AG08396 (cell line): ENCODE measurements at regions not wholly inside any gene's neighbourhood (a gene's known extent, or its start where the extent isn't known, plus 50 kb on each side); places are given as distances from the start of the nearest gene placed in this dataset.
"Not testable (repeated sequence)": the region's sequence is repeated elsewhere in the genome, so short reads cannot be mapped to it uniquely, and the experiment has no call there.

Source experiments
- DNase-seq: peaks from one replicate; pipeline ENCODE4 v3.0.0; 2012; ENCODE audit warnings: low spot score, mixed read lengths

GRCh38 chr13:107916902-107917301, 298.4 kb downstream of the LIG4 start:
- not testable (repeated sequence) for DNase-seq

DNA sequence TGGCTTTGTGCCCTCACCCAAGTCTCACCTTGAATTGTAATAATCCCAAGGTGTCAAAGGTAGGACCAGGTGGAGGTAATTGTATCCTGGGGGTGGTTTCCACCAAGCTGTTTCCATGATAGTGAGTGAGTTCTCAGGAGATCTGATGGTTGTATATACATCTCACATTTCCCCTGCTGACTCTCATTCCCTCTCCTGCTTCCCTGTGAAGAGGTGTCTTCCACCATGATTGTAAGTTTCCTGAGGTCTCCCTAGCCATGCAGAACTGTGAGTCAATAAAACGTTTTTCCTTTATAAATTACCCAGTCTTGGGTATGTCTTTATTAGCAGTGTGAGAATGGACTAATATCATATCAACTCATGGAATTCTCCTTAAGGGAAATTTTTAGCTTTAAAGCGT, 302.6 kb downstream of the LIG4 start:
- no peak for DNase-seq

- no peak for DNase-seq
Observed at GRCh38 chr13:107907065-107907805, 308.1 kb downstream of the LIG4 start.

- no peak for DNase-seq
Observed at GRCh38 chr13:107906131-107906530, 309.2 kb downstream of the LIG4 start.

GRCh38 chr13:107901996-107902562, 313.3 kb downstream of the LIG4 start:
- no peak for DNase-seq

- no peak for DNase-seq
Observed at GRCh38 chr13:107901230-107901629, 314.1 kb downstream of the LIG4 start.

GRCh38 chr13:107900775-107901174, 314.6 kb downstream of the LIG4 start:
- no peak for DNase-seq

GRCh38 chr13:107886118-107886517, 329.2 kb downstream of the LIG4 start:
- DNase-seq: no peak

DNA sequence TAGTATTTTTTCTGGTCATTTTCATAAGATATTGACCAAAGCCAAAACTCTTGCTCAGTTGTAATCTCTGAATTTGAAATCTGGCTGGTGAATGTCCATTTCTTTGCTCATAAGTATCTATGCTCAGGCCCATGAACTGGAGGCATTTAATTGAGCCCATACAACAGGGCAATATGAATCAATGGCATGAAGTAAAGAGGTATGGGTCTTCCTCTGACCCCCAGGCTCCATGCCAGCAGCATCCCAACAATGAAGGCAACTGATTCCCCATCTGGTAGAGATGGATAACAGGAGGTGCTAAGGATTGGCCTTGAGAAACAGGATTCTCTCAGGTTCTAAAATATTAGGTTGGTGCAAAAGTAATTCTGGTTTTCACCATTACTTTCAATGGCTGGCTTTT, 330.8 kb downstream of the LIG4 start:
- DNase-seq: no peak

DNA sequence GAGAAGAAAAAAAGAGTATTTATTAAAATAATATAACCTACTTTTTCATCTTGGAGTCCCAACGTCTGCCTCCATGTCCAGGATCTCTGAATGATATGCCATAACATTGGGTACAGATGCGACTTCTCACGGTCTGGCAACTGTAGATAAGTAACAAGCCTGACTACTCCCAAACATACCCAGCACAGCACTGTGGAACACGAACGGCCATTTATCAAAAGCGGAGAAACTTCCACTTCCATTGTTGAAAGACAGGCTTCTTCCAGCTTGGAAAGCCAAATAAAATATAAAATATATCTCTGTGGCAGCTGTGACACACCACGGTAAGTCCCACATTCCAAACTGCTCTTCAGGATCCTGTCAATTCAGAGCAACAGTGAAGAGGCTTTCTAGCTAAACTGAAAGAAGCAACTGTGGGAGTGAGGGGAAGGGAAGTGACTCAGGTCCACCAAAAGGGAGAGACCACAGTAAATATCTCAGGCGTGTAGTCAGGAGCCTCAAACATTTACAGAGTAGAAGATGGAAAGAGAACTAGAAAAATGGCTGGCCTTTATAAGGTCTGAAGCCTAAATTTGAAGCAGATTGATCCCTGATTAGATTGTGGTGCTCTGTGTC, 331.7 kb downstream of the LIG4 start:
- peak; percentile 46 for DNase-seq

DNA sequence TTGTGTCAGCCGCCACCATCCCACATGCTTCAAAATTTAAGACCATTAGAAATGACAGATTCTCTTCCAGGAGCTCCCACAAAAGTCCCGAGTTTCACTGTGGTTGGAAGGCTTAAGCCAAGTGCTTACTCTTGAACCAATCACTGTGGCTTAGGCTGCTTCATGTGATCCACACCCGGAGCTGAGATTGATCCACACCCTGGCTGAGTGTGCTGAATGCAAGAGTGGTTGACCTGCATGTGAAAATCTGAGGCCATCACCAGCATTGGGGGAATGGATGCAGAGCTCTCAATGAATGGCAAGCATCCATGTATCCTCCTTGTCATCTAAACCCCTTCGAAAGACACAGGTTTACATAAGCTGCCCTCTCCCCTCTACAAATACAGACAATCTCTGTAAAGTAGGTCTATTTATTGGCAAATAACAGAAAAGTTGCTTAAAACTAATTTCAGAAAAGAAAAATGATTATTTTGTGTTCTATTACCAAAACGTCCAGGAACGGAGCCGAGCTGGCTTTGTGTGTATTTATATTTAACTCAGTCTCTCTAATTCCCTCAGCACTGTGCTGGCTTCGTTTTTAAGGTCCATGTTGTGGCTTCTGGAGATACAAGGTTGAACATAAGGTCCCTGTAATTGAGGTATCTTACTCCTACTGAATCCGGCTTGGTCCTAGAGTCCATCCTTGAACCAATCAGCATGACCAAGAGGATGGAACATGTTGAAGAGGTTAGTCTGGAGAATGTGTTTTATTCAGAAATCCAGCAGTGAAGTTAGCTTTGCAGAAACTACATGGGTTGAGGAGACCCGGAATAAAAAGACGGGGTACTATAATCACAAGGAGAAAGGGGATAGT, 332.4 kb downstream of the LIG4 start:
- no peak for DNase-seq

- no peak for DNase-seq
Observed at GRCh38 chr13:107881362-107881761, 334.0 kb downstream of the LIG4 start.

GRCh38 chr13:107874456-107874855, 340.9 kb downstream of the LIG4 start:
- DNase-seq: no peak

GRCh38 chr13:107873926-107874325, 341.4 kb downstream of the LIG4 start:
- DNase-seq: no peak

GRCh38 chr13:107870400-107870799, 344.9 kb downstream of the LIG4 start:
- no peak for DNase-seq

GRCh38 chr13:107867701-107868661, 347.4 kb downstream of the LIG4 start:
- peak; percentile 74 for DNase-seq

GRCh38 chr13:107866941-107867623, 348.3 kb downstream of the LIG4 start:
- peak; percentile 61 for DNase-seq

DNA sequence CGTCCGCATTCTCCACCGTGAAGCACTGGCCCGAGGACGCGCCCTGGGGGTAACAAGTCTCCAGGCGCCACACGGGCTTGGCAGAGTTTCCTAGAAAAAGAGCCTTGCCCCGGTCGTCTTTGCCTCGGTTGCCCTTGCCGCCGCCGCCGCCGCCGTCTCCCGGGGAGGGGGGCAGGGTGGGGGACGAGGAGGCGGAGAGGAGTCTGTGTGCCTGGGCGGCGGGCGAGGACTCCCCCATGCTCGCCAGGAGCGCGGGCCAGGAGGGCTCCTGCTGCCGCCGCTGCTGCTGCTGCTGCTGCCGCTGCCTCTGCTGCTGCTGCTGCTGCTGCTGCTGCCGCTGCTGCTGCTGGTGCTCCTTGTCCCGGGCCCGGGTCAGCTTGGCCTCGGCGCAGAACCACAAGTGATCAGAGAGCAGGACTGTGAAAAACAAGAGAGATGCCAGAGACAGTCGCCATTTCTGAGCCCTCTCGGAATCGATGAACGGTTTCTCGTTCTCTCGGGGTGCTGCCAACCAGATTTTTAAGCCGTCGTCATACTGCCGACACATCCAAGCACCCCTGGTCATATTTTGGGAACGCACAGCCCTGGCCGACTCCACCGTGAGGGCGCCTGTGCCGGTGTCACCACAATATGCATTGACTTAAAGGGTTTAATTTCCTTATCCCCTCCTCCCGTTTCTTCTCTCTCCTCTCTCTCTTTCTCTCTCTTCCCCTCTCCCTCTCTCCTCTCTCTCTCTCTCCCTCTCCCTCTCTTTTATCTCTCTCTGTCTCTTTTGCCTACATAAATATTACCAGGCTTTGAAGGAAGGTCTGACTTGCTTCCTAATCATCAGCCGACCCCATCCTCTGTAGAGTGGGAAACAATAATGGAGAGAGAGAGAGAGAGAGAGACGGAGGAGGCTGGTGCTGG, 349.1 kb downstream of the LIG4 start:
- DNase-seq: peak; percentile 46

GRCh38 chr13:107865643-107866031, 349.7 kb downstream of the LIG4 start:
- no peak for DNase-seq

DNA sequence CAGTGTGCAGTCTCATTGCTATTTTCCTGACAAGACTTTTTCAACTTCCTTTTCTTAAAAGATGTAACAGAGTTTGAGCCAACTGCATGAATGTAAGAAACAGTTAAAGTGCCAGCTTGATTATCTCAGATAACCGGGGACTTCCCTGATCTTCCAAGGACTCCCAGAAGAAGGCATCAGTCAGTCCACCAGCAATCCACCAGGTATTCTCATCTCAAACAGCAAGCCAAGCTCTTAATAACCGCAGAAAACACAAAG, 350.1 kb downstream of the LIG4 start:
- no peak for DNase-seq
